Trophoblast cell (in vitro differentiated cells and primary cell): ENCODE measurements at regions not wholly inside any gene's neighbourhood (a gene's known extent, or its start where the extent isn't known, plus 50 kb on each side); places are given as distances from the start of the nearest gene placed in this dataset.

Experiments used
- DNase-seq, 2 donors: peaks; one replicate each; pipeline ENCODE4 v3.0.0-alpha.2; 2016
- H2AFZ ChIP-seq: 2 replicates; pipeline ENCODE4 v1.6.1; 2013; ENCODE audit warnings: low read length, moderate library complexity, mild to moderate bottlenecking; ENCODE audit not compliant: insufficient read depth, poor library complexity
- H2AK5ac ChIP-seq: 2 replicates; pipeline ENCODE4 v1.6.1; 2013; ENCODE audit warnings: mild to moderate bottlenecking, low read length
- H2BK120ac ChIP-seq: 2 replicates; pipeline ENCODE4 v1.6.1; 2013; ENCODE audit warnings: low read length, mild to moderate bottlenecking, moderate library complexity; ENCODE audit not compliant: insufficient read depth, poor library complexity
- H2BK12ac ChIP-seq: 2 replicates; pipeline ENCODE4 v1.6.1; 2013; ENCODE audit warnings: mild to moderate bottlenecking, low read length, moderate library complexity
- H2BK5ac ChIP-seq: 2 replicates; pipeline ENCODE4 v1.6.1; 2013; ENCODE audit warnings: low read length, low read depth, moderate library complexity, mild to moderate bottlenecking; ENCODE audit not compliant: poor library complexity
- H3K14ac ChIP-seq: 2 replicates; pipeline ENCODE4 v1.6.1; 2013; ENCODE audit warnings: mild to moderate bottlenecking, low read length
- H3K18ac ChIP-seq: 2 replicates; pipeline ENCODE4 v1.6.1; 2013; ENCODE audit warnings: mild to moderate bottlenecking, low read length
- H3K23ac ChIP-seq: 2 replicates; pipeline ENCODE4 v1.6.1; 2013; ENCODE audit warnings: low read length
- H3K27ac ChIP-seq: 2 replicates; pipeline ENCODE4 v1.5.1; 2013; ENCODE audit warnings: low read depth, mild to moderate bottlenecking, inconsistent platforms, low read length, moderate library complexity
- H3K27me3 ChIP-seq: 2 replicates; pipeline ENCODE4 v1.6.1; 2013; ENCODE audit warnings: inconsistent platforms, mild to moderate bottlenecking, low read length, moderate library complexity; ENCODE audit not compliant: insufficient read depth
- H3K36me3 ChIP-seq, 2 experiments: 1 replicate in 1 of 2; 2 replicates in 1 of 2; pipeline ENCODE4 v1.6.1; 2013; ENCODE audit warnings: low read length in 2 of 2, mild to moderate bottlenecking in 2 of 2, moderate library complexity in 1 of 2; ENCODE audit not compliant: insufficient read depth in 2 of 2, control insufficient read depth in 1 of 2
- H3K4ac ChIP-seq: 2 replicates; pipeline ENCODE4 v1.6.1; 2013; ENCODE audit warnings: low read depth, mild to moderate bottlenecking, low read length, moderate library complexity
- H3K4me1 ChIP-seq, 2 experiments: 1 replicate in 1 of 2; 2 replicates in 1 of 2; pipeline ENCODE4 v1.6.1; 2013; ENCODE audit warnings: low read length in 2 of 2, mild to moderate bottlenecking in 2 of 2, moderate library complexity in 1 of 2; ENCODE audit not compliant: insufficient read depth in 2 of 2, control insufficient read depth in 1 of 2
- H3K4me2 ChIP-seq: 2 replicates; pipeline ENCODE4 v1.6.1; 2013; ENCODE audit warnings: inconsistent platforms, mild to moderate bottlenecking, low read length, moderate library complexity
- H3K4me3 ChIP-seq: 2 replicates; pipeline ENCODE4 v1.5.1; 2013; ENCODE audit warnings: mild to moderate bottlenecking, low read depth, low read length, inconsistent platforms
- H3K79me1 ChIP-seq: one replicate; pipeline ENCODE4 v1.6.1; 2013; ENCODE audit warnings: low read length
- H3K79me2 ChIP-seq: 2 replicates; pipeline ENCODE4 v1.6.1; 2013; ENCODE audit warnings: low read length, mild to moderate bottlenecking; ENCODE audit not compliant: control insufficient read depth, insufficient read depth, poor library complexity
- H3K9ac ChIP-seq: 2 replicates; pipeline ENCODE4 v1.6.1; 2013; ENCODE audit warnings: mild to moderate bottlenecking, low read length
- H3K9me3 ChIP-seq: 2 replicates; pipeline ENCODE4 v1.6.1; 2013; ENCODE audit warnings: low read depth, mild to moderate bottlenecking, control low read depth, inconsistent platforms, low read length; ENCODE audit not compliant: insufficient read depth
- H4K12ac ChIP-seq: 2 replicates; pipeline ENCODE4 v1.6.1; 2013; ENCODE audit warnings: low read depth, mild to moderate bottlenecking, low read length, moderate library complexity
- H4K8ac ChIP-seq: 2 replicates; pipeline ENCODE4 v1.6.1; 2013; ENCODE audit warnings: low read depth, mild to moderate bottlenecking, low read length, moderate library complexity
- H4K91ac ChIP-seq: one replicate; pipeline ENCODE4 v1.6.1; 2013; ENCODE audit warnings: low read depth, mild to moderate bottlenecking, low read length, moderate library complexity
- WGBS: extraction: QIAGEN DNeasy Blood & Tissue Kit; methylation state at CpG from one replicate; pipeline ENCODE4 v1.1.7; 2013; ENCODE audit warnings: missing lambda C conversion rate; ENCODE audit not compliant: insufficient read length, insufficient coverage; ENCODE audit errors: extremely low coverage; 5-methylcytosine and 5-hydroxymethylcytosine counted together

GRCh38 chr7:136292365-136292764 is 315.2 kb upstream of the MTPN start:
- H2AFZ ChIP-seq, result no peak overlapping the region
- no peak overlapping the region for H3K4me3 ChIP-seq
- H2AK5ac ChIP-seq, result no peak overlapping the region

GRCh38 chr7:136290351-136290750 is 313.2 kb upstream of the MTPN start:
- no peak overlapping the region for H4K91ac ChIP-seq
- no peak overlapping the region for H3K27ac ChIP-seq
- no peak overlapping the region for H3K23ac ChIP-seq
- H3K4me1 ChIP-seq, result no peaks in the 10 kb centered on the region
- no peak overlapping the region for H2BK5ac ChIP-seq
- no peak overlapping the region for H3K4me3 ChIP-seq
- H3K9me3 ChIP-seq, result no peaks in the 10 kb centered on the region
- WGBS, result no CpG with 5 or more reads among the region's 1 CpG
- H4K8ac ChIP-seq, result no peak overlapping the region
- no peak overlapping the region for H2AK5ac ChIP-seq
- H4K12ac ChIP-seq, result no peak overlapping the region
- H3K36me3 ChIP-seq, result no peaks in the 10 kb centered on the region
- no peak for DNase-seq
- H3K27me3 ChIP-seq, result no peaks in the 10 kb centered on the region
- H3K18ac ChIP-seq, result no peak overlapping the region
- H3K79me1 ChIP-seq, result no peaks in the 10 kb centered on the region
- H3K9ac ChIP-seq, result no peak overlapping the region
- no peak overlapping the region for H3K14ac ChIP-seq
- H2BK120ac ChIP-seq, result no peak overlapping the region
- no peak overlapping the region for H3K4me2 ChIP-seq
- no peak overlapping the region for H3K4ac ChIP-seq
- H3K79me2 ChIP-seq, result no peaks in the 10 kb centered on the region
- H2AFZ ChIP-seq, result no peak overlapping the region
- H2BK12ac ChIP-seq, result no peak overlapping the region

More at GRCh38 chr7:136292365-136292764, 315.2 kb upstream of the MTPN start:
- Histone ChIP-seq H3K18ac (no peak overlapping the region), H2BK12ac (no peak overlapping the region), H3K4me1 (no peaks in the 10 kb centered on the region), H3K36me3 (no peaks in the 10 kb centered on the region), H3K9me3 (no peaks in the 10 kb centered on the region), H3K14ac (no peak overlapping the region), H4K12ac (no peak overlapping the region), H4K91ac (no peak overlapping the region), H3K27me3 (no peaks in the 10 kb centered on the region), H2BK5ac (no peak overlapping the region), H3K79me1 (no peaks in the 10 kb centered on the region), H3K23ac (no peak overlapping the region), H3K9ac (no peak overlapping the region), H3K27ac (no peak overlapping the region), H4K8ac (no peak overlapping the region), H3K4ac (no peak overlapping the region), H2BK120ac (no peak overlapping the region), H3K79me2 (no peaks in the 10 kb centered on the region), H3K4me2 (no peak overlapping the region)
- no peak for DNase-seq

- no peak overlapping the region for H2AFZ ChIP-seq
- no CpG with 5 or more reads among the region's 2 CpGs for WGBS
- no peaks in the 10 kb centered on the region for H3K4me1 ChIP-seq
- H2BK120ac ChIP-seq, result no peak overlapping the region
- no peak overlapping the region for H3K27ac ChIP-seq
- peaks cover 2% of the 10 kb centered on the region for H3K9me3 ChIP-seq
- DNase-seq, result no peak
- H3K23ac ChIP-seq, result no peak overlapping the region
- no peak overlapping the region for H3K4me2 ChIP-seq
- H2AK5ac ChIP-seq, result no peak overlapping the region
- H2BK5ac ChIP-seq, result no peak overlapping the region
- H3K79me2 ChIP-seq, result no peaks in the 10 kb centered on the region
- H3K18ac ChIP-seq, result no peak overlapping the region
- no peaks in the 10 kb centered on the region for H3K36me3 ChIP-seq
- H4K91ac ChIP-seq, result no peak overlapping the region
- no peak overlapping the region for H3K4me3 ChIP-seq
- H3K14ac ChIP-seq, result no peak overlapping the region
- H4K8ac ChIP-seq, result no peak overlapping the region
- no peak overlapping the region for H4K12ac ChIP-seq
- no peaks in the 10 kb centered on the region for H3K79me1 ChIP-seq
- H2BK12ac ChIP-seq, result no peak overlapping the region
- H3K27me3 ChIP-seq, result no peaks in the 10 kb centered on the region
- no peak overlapping the region for H3K9ac ChIP-seq
- H3K4ac ChIP-seq, result no peak overlapping the region
Observed at GRCh38 chr7:136278057-136278456, 300.9 kb upstream of the MTPN start.

- H4K91ac ChIP-seq, result no peak overlapping the region
- H3K4me3 ChIP-seq, result no peak overlapping the region
- H3K27me3 ChIP-seq, result no peaks in the 10 kb centered on the region
- WGBS, result no CpG with 5 or more reads among the region's 3 CpGs
- no peak overlapping the region for H4K12ac ChIP-seq
- no peaks in the 10 kb centered on the region for H3K36me3 ChIP-seq
- no peak overlapping the region for H3K18ac ChIP-seq
- no peak overlapping the region for H2AFZ ChIP-seq
- H3K4me1 ChIP-seq, result no peaks in the 10 kb centered on the region
- no peak overlapping the region for H3K9ac ChIP-seq
- H3K23ac ChIP-seq, result no peak overlapping the region
- H3K79me2 ChIP-seq, result no peaks in the 10 kb centered on the region
- H2BK5ac ChIP-seq, result no peak overlapping the region
- no peak for DNase-seq
- H3K9me3 ChIP-seq, result peaks cover 2% of the 10 kb centered on the region
- H4K8ac ChIP-seq, result no peak overlapping the region
- H3K4ac ChIP-seq, result no peak overlapping the region
- no peaks in the 10 kb centered on the region for H3K79me1 ChIP-seq
- no peak overlapping the region for H2BK12ac ChIP-seq
- H3K14ac ChIP-seq, result no peak overlapping the region
- H3K4me2 ChIP-seq, result no peak overlapping the region
- H2AK5ac ChIP-seq, result no peak overlapping the region
- no peak overlapping the region for H3K27ac ChIP-seq
- no peak overlapping the region for H2BK120ac ChIP-seq
Observed at GRCh38 chr7:136275794-136276193, 298.6 kb upstream of the MTPN start.
